D721Med (cell line): ENCODE measurements at regions not wholly inside any gene's neighbourhood (a gene's known extent, or its start where the extent isn't known, plus 50 kb on each side); places are given as distances from the start of the nearest gene placed in this dataset.

Source experiments
- DNase-seq: peaks from one replicate; pipeline ENCODE4 v3.0.0; 2011; ENCODE audit warnings: low spot score; ENCODE audit not compliant: insufficient read length
- FAIRE-seq: peaks from 2 replicates; lab custom pipeline; 2011; peaks lifted over from hg19 to GRCh38; lab: Jason Lieb, UNC
- TF ChIP-seq, protein P1 (sequence below): IDR thresholded peaks from 2 replicates; pipeline ENCODE4 v1.5.1; 2012; ENCODE audit warnings: mild to moderate bottlenecking, control low read depth; ENCODE audit not compliant: insufficient read depth; ENCODE audit errors: missing control alignments

DNA sequence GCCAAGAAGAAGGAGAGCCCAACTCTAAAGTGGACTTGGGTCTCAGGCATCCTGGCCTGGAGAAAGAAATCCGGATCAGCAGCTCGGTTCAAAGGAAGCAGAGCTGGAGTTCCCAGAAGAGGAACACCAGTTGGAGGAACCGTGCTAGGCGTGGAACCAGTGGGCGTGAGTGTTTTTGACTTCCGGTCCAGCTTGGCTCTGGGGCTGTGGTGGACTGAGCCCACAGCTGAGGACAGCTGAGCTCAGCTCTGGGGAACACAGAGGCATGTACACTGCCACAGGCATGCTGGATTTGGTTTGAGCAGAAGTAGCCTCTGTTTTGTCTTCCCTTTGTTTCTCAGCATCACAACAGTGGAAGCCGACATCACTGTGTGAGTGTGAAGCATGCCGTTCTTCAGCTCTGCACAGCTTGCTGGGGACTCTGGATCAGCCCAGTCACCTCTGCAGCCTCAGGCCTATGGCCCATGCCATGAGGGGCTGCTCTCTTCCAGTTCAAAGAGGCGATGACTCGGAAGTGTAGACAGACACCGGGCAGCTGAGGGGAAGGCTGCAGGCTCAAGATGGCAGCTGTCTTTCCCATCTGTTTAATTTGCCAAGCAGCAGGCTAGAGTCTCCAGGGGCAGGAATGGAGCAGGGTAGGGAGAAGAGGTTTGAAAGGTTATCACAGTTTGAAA is 185.8 kb upstream of the UBE3A start:
- TF ChIP-seq, protein P1, sequence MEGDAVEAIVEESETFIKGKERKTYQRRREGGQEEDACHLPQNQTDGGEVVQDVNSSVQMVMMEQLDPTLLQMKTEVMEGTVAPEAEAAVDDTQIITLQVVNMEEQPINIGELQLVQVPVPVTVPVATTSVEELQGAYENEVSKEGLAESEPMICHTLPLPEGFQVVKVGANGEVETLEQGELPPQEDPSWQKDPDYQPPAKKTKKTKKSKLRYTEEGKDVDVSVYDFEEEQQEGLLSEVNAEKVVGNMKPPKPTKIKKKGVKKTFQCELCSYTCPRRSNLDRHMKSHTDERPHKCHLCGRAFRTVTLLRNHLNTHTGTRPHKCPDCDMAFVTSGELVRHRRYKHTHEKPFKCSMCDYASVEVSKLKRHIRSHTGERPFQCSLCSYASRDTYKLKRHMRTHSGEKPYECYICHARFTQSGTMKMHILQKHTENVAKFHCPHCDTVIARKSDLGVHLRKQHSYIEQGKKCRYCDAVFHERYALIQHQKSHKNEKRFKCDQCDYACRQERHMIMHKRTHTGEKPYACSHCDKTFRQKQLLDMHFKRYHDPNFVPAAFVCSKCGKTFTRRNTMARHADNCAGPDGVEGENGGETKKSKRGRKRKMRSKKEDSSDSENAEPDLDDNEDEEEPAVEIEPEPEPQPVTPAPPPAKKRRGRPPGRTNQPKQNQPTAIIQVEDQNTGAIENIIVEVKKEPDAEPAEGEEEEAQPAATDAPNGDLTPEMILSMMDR, result no peak
- FAIRE-seq (no peak), DNase-seq (no peak)

DNA sequence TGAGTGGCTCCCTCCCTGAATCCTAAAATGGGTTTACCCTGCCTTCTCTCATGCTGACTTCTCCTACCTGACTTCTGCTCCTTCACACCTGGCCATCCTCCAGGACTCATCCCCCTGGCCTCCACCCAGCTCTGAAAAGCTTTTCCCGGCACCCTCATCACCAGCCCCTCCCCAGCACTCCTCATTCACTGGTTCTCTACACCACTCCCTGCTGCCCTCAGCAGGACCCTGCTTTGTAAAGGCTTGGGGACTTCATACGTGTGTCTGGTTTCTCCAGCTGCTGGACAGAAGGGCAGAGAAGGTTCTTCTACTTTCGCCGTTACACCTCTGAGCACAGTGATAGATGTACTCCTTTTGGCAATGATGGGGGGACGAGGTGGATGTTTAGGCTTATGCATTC is 184.9 kb upstream of the UBE3A start:
- DNase-seq (no peak), FAIRE-seq (no peak)
- TF ChIP-seq, protein P1, result no peak

DNA sequence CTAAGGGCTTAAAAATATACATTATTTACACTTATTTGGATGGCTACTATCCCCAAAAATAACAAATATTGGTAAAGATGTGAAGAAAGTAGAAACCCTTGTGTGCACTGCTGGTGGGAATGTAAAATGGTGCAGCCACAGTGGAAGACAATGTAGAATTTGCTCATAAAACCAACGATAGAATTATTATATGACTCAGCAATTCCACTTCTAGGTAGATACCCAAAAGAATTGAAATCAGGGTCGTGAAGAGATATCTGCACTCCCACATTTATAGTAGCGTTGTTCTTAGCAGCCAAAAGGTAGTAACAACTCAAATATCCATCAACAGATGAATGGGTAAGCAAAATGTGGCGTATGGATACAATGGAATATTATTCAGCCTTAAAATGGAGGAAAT is 181.6 kb upstream of the UBE3A start:
- no peak for FAIRE-seq
- DNase-seq, result no peak
- TF ChIP-seq, protein P1, result no peak

DNA sequence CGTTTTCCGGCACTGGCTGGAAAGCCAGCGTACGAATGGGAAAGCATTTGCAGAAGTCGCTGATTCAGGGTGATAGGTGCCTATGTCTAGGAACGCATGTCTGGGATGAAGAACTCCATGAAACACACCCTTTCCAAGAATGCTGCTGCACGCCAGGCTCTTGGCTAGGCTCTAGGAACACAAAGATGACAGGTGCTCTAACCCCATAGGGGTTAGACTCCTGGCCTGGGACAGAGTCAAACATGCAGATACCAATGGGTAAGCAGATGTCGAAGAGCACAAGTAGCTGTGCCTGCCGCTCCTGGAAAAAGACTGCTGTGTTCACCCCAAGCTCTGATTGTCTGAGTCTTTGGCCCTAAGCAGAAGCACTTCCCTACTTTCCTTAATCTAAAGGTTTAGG is 180.9 kb upstream of the UBE3A start:
- FAIRE-seq (no peak), DNase-seq (no peak)
- TF ChIP-seq, protein P1, result no peak

DNA sequence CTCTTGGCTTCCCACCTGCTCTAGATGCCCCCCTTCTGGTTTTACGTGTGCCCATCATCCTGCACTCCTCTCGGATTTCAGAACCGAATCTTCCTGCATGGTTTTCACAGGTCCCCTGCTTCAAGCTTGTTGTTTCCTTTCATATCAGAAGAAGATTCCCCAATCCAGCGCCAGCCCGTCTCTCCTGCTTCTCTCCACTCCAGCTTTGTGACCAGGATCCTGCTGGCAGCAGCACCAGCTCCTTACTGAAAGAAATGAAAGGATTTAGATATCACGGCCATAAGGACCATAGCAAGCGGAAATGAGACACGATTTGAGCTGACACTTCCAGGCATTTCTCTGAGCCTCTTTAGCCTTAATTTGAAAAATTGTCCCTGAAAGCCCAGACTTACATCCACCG is 180.3 kb upstream of the UBE3A start:
- no peak for FAIRE-seq
- DNase-seq, result no peak

DNA sequence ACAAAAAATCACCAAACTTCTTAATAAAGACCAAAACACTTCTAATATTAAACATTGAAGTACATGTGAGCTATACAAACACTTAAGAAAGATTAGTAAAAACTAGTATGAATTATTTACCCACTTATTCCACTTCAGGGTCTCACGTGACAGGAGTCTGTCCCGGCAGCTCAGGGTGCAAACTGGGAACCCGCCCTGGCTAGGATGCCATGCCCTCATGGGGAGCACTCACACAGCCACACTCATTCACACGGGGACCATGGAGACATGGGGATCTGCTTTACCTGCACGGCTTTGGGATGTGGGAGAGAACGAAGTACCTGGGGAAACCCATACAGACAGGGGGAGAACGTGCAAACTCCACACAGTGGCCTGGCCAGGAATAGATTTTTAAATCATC is 179.3 kb upstream of the UBE3A start:
- no peak for DNase-seq
- TF ChIP-seq, protein P1, result no peak
- FAIRE-seq, result no peak

More for the DNA sequence above, 180.3 kb upstream of the UBE3A start:
- TF ChIP-seq, protein P1, result no peak

DNA sequence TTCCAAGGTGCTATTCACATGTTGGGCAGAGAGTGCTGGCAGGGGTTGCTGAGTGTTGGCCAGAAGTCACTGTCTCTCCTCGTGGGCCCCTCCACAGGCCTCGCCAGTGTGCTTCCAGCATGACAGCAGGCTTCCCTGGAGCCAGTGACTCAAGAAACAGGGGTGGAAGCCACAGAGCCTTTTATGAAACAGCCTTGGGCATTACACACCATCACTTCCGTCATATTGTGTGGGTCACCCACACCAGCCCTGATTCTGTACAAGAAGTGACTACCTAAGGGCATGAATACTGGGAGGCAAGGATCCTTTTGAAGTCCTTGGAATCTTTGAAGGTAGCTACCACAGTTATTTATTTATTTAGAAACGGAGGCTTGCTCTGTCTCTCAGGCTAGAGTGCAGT is 177.6 kb upstream of the UBE3A start:
- no peak for FAIRE-seq
- TF ChIP-seq, protein P1, result no peak
- no peak for DNase-seq
